ENCODE measurements at regions not wholly inside any gene's neighbourhood (a gene's known extent, or its start where the extent isn't known, plus 50 kb on each side); places are given as distances from the start of the nearest gene placed in this dataset.

DNA sequence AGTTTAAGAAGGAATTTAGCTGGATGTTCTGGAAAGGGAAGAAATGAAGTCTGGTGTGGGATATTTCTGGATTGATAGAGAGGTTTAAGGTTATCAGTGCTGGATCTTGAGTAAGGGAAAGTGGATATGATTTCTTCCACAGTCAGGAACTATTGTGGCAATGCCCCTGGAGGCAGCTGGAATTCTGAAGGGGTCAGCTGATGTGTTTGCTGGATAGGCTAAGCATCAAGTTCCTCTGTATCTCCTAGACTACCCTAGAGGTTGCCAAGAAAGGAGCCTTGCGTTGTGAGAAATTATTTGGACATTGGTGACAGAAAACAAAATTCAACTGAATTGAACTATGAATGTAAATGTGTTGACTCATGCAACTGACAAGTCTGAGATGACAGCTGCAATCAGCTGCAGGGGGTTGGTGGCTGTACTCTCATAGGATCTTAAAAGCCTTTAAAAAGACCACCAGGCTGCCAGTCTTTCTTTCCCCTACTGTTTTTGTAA, 244.4 kb downstream of the ATXN7L3B start:
- no peak overlapping the region for H3K27ac Mint-ChIP-seq (ENCODE audit: low read depth, unreplicated experiment)

GRCh38 chr12:74790931-74791330, 253.3 kb downstream of the ATXN7L3B start:
- BruUV-seq (replicated peaks): no TSS peak
- Mint-ChIP-seq H3K4me1 (ENCODE audit: insufficient read depth, unreplicated experiment) (peaks cover 11% of the 10 kb centered on the region), H3K9me3 (ENCODE audit: unreplicated experiment) (no peaks in the 10 kb centered on the region), H3K36me3 (ENCODE audit: insufficient read depth, unreplicated experiment) (no peaks in the 10 kb centered on the region), H3K4me3 (ENCODE audit: unreplicated experiment) (no peak overlapping the region), H3K27me3 (ENCODE audit: insufficient read depth, unreplicated experiment) (no peaks in the 10 kb centered on the region), H3K27ac (ENCODE audit: low read depth, unreplicated experiment) (no peak overlapping the region)
- ChIA-PET POLR2A (no interaction called here), CTCF (interaction anchor here (0.9 kb wide), 1 partner anchor 758 kb away, joined by 3 read pairs; no protein-coding TSS in a partner anchor)
- no peak for DNase-seq (ENCODE audit: unreplicated experiment)
- no peak for TF ChIP-seq CTCF (IDR thresholded peaks at IDR 0.05; ENCODE audit: unreplicated experiment)
- intact Hi-C loops (cut with micrococcal nuclease): no loop called here

More for the DNA sequence above, 244.4 kb downstream of the ATXN7L3B start:
- intact Hi-C loops (cut with micrococcal nuclease): no loop called here
- ChIA-PET POLR2A (interaction anchor here (0.6 kb wide), 1 partner anchor 171 kb away, joined by 3 read pairs; no protein-coding TSS in a partner anchor), CTCF (interaction anchor here (1.0 to 1.7 kb wide), 2 partner anchors 22 to 93 kb away, joined by 3 to 7 read pairs; no protein-coding TSS in a partner anchor)
- Mint-ChIP-seq H3K36me3 (ENCODE audit: insufficient read depth, unreplicated experiment) (no peaks in the 10 kb centered on the region), H3K27me3 (ENCODE audit: insufficient read depth, unreplicated experiment) (no peaks in the 10 kb centered on the region), H3K9me3 (ENCODE audit: unreplicated experiment) (no peaks in the 10 kb centered on the region), H3K4me3 (ENCODE audit: unreplicated experiment) (no peak overlapping the region), H3K4me1 (ENCODE audit: insufficient read depth, unreplicated experiment) (peaks cover 5% of the 10 kb centered on the region)
- BruUV-seq (replicated peaks): no TSS peak
- no peak for TF ChIP-seq CTCF (IDR thresholded peaks at IDR 0.05; ENCODE audit: unreplicated experiment)
- no peak for DNase-seq (ENCODE audit: unreplicated experiment)

GRCh38 chr12:74791365-74791764, 253.7 kb downstream of the ATXN7L3B start:
- intact Hi-C loops (cut with micrococcal nuclease): no loop called here

DNA sequence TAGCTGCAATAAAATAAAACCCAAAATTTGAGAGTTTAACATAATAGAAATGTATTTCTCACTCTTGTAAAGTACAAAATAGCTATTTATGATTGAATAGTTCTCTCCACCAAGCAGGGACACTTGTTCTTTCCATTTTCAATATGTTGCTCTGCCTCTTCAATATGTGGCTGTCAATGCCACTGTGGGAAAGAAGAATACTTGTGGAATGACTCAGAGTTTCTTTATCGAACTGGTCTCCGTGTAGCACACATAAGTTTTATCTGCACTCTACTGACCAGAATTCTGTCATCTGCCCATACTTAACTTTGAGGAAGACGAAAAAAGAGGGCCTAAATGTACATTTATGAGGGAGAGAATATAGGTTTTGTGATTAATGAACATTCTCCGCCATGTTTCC, 256.9 kb downstream of the ATXN7L3B start:
- CTCF ChIA-PET: interaction anchor here (0.6 to 2.1 kb wide), 3 partner anchors 9 to 488 kb away, joined by 3 to 7 read pairs (median 6); no protein-coding TSS in a partner anchor
- Mint-ChIP-seq H3K27me3 (ENCODE audit: insufficient read depth, unreplicated experiment) (no peaks in the 10 kb centered on the region), H3K27ac (ENCODE audit: low read depth, unreplicated experiment) (no peak overlapping the region), H3K36me3 (ENCODE audit: insufficient read depth, unreplicated experiment) (no peaks in the 10 kb centered on the region), H3K4me3 (ENCODE audit: unreplicated experiment) (no peak overlapping the region), H3K9me3 (ENCODE audit: unreplicated experiment) (no peaks in the 10 kb centered on the region), H3K4me1 (ENCODE audit: insufficient read depth, unreplicated experiment) (peaks cover 11% of the 10 kb centered on the region)
- intact Hi-C loops (cut with micrococcal nuclease): no loop called here
- no TSS peak for BruUV-seq (replicated peaks)
- DNase-seq (ENCODE audit: unreplicated experiment): no peak
- TF ChIP-seq CTCF (IDR thresholded peaks at IDR 0.05; ENCODE audit: unreplicated experiment): no peak
- POLR2A ChIA-PET: no interaction called here

More at GRCh38 chr12:74791365-74791764, 253.7 kb downstream of the ATXN7L3B start:
- DNase-seq (ENCODE audit: unreplicated experiment): no peak
- CTCF ChIA-PET: interaction anchor here (0.9 kb wide), 1 partner anchor 758 kb away, joined by 3 read pairs; no protein-coding TSS in a partner anchor
- no TSS peak for BruUV-seq (replicated peaks)
- POLR2A ChIA-PET: interaction anchor here (0.6 kb wide), 1 partner anchor 466 kb away, joined by 3 read pairs; no protein-coding TSS in a partner anchor
- Mint-ChIP-seq H3K4me3 (ENCODE audit: unreplicated experiment) (no peak overlapping the region), H3K9me3 (ENCODE audit: unreplicated experiment) (no peaks in the 10 kb centered on the region), H3K36me3 (ENCODE audit: insufficient read depth, unreplicated experiment) (no peaks in the 10 kb centered on the region), H3K27ac (ENCODE audit: low read depth, unreplicated experiment) (no peak overlapping the region), H3K27me3 (ENCODE audit: insufficient read depth, unreplicated experiment) (no peaks in the 10 kb centered on the region), H3K4me1 (ENCODE audit: insufficient read depth, unreplicated experiment) (peaks cover 11% of the 10 kb centered on the region)
- TF ChIP-seq CTCF (IDR thresholded peaks at IDR 0.05; ENCODE audit: unreplicated experiment): no peak

Data from MCF 10A (cell line).